ENCODE measurements at regions not wholly inside any gene's neighbourhood (a gene's known extent, or its start where the extent isn't known, plus 50 kb on each side); places are given as distances from the start of the nearest gene placed in this dataset.

- DNase-seq (ENCODE audit: low read depth in 2 of 2): no peak
- H3K4me3 ChIP-seq (replicated peaks in 1 of 2; ENCODE audit: low read depth in 2 of 2, low read length in 2 of 2): peak overlapping the region in 1 of 2 donors; percentile 30
- TF ChIP-seq CTCF (IDR thresholded peaks at IDR 0.05; ENCODE audit: low read depth, low read length): no peak
These were observed 328.2 kb downstream of the SH3GL2 start for GRCh38 chr9:17906841-17907778.

- peak in 1 of 2 donors; percentile 55 for DNase-seq (ENCODE audit: low read depth in 2 of 2)
- TF ChIP-seq CTCF (IDR thresholded peaks at IDR 0.05; ENCODE audit: low read depth, low read length): no peak
- no peak overlapping the region for H3K4me3 ChIP-seq (replicated peaks in 1 of 2; ENCODE audit: low read depth in 2 of 2, low read length in 2 of 2)
These were observed 329.1 kb downstream of the SH3GL2 start for GRCh38 chr9:17907779-17908508.

- H3K4me3 ChIP-seq (replicated peaks in 1 of 2; ENCODE audit: low read depth in 2 of 2, low read length in 2 of 2): no peak overlapping the region
- no peak for DNase-seq (ENCODE audit: low read depth in 2 of 2)
- TF ChIP-seq CTCF (IDR thresholded peaks at IDR 0.05; ENCODE audit: low read depth, low read length): no peak
These were observed 347.4 kb downstream of the SH3GL2 start for GRCh38 chr9:17926246-17926645.

GRCh38 chr9:17927616-17928015, 348.8 kb downstream of the SH3GL2 start:
- no peak for TF ChIP-seq CTCF (IDR thresholded peaks at IDR 0.05; ENCODE audit: low read depth, low read length)
- DNase-seq (ENCODE audit: low read depth in 2 of 2): no peak
- H3K4me3 ChIP-seq (replicated peaks in 1 of 2; ENCODE audit: low read depth in 2 of 2, low read length in 2 of 2): no peak overlapping the region

GRCh38 chr9:17928228-17928627, 349.4 kb downstream of the SH3GL2 start:
- no peak for TF ChIP-seq CTCF (IDR thresholded peaks at IDR 0.05; ENCODE audit: low read depth, low read length)
- no peak overlapping the region for H3K4me3 ChIP-seq (replicated peaks in 1 of 2; ENCODE audit: low read depth in 2 of 2, low read length in 2 of 2)
- no peak for DNase-seq (ENCODE audit: low read depth in 2 of 2)

GRCh38 chr9:17928768-17929167, 349.9 kb downstream of the SH3GL2 start:
- no peak overlapping the region for H3K4me3 ChIP-seq (replicated peaks in 1 of 2; ENCODE audit: low read depth in 2 of 2, low read length in 2 of 2)
- no peak for DNase-seq (ENCODE audit: low read depth in 2 of 2)
- TF ChIP-seq CTCF (IDR thresholded peaks at IDR 0.05; ENCODE audit: low read depth, low read length): no peak
